GM12891 (cell line): ENCODE measurements at regions not wholly inside any gene's neighbourhood (a gene's known extent, or its start where the extent isn't known, plus 50 kb on each side); places are given as distances from the start of the nearest gene placed in this dataset.

Source experiments
- DNase-seq: peaks from one replicate; pipeline ENCODE4 v3.0.0; 2011; ENCODE audit warnings: low spot score; ENCODE audit not compliant: insufficient read length
- FAIRE-seq: peaks from 2 replicates; lab custom pipeline; 2011; peaks lifted over from hg19 to GRCh38; lab: Jason Lieb, UNC
- PAX5 ChIP-seq: IDR thresholded peaks from 2 replicates; pipeline ENCODE4 v1.6.1; 2011; ENCODE audit warnings: low read length, moderate library complexity, mild to moderate bottlenecking; ENCODE audit not compliant: insufficient read depth, severe bottlenecking
- POLR2A ChIP-seq: IDR thresholded peaks from 2 replicates; pipeline ENCODE4 v1.6.1; 2011; ENCODE audit warnings: low read depth, low read length, control low read depth
- POLR2AphosphoS5 ChIP-seq: IDR thresholded peaks from 2 replicates; pipeline ENCODE4 v1.6.1; 2011; ENCODE audit warnings: low read depth, low read length, control low read depth
- POU2F2 ChIP-seq: IDR thresholded peaks from 2 replicates; pipeline ENCODE4 v1.6.1; 2011; ENCODE audit warnings: low read depth, mild to moderate bottlenecking, control low read depth, low read length, moderate library complexity
- SPI1 ChIP-seq: IDR thresholded peaks from 2 replicates; pipeline ENCODE4 v1.6.1; 2011; ENCODE audit warnings: low read depth, low read length, control low read depth
- TAF1 ChIP-seq: IDR thresholded peaks from 2 replicates; pipeline ENCODE4 v1.6.1; 2011; ENCODE audit warnings: low read depth, low read length, control low read depth

DNA sequence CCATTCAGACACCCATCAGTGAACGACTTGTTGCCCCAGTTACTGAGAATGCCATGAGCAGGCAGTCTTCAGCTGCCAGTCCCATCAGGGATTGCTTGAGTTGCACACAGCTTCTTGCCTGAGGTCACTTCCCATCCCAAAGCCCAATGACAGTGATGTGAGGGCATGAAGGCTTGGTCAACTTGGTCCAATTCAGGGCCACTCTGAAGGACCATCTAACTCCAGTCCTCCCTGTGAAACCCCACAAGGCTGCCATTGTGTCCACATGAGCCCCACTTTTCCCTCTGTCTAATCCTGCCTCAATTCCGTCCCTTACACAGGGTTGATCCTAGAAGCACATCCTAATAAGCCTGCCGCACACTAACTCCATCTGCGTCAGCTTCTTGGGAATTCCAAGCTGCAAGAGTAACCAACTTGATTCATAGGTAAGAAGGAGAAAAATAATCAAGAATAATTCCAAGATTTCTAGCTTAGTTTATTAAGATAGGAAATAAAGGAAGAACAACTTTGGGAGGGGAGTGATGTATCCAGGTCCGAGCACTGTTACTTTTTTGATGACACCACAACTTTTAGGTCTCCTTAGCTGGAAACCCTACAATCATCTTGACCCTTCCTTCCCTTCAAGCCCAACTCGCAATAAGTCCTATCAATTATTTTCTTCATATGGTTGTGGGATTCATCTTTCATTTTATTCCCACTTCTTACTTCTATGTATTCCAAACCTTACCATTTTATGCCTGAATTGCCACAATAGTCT lies 110.9 kb downstream of the LRRC30 start:
- TF ChIP-seq POU2F2, result no peak
- no peak for TF ChIP-seq TAF1
- no peak for TF ChIP-seq POLR2A
- no peak for TF ChIP-seq SPI1
- TF ChIP-seq PAX5, result no peak
- no peak for TF ChIP-seq POLR2AphosphoS5
- no peak for FAIRE-seq

DNA sequence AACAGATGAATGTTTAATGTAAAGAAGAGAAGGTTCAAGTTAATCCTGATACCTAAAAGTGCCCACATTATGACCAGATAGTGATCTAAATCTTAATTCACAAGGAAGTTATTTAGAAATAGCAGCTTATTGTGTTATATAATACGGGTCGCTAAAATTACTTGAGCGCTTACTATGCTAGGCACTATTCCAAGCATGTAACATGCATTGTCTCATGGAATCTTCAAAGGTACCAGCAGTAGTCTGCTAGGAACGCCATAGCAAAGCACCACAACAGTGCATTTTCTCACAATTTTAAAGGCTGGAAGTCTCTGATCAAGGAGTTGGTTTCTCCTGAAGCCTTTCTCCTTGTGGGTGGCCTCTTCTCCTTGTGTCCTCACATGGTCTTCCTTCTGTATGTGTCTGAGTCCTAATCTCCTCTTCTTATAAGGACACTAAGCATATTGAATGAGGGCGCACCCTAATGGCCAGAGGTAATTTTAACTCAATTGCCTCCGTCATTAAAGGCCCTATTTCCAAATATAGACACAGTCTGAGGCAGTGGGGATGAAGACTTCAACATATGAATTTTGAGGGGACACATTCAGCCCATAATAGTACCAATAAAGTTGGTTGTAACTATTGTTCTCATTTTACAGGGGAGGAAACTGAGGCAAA lies 118.4 kb downstream of the LRRC30 start:
- TF ChIP-seq TAF1 (no peak), POLR2AphosphoS5 (no peak), POLR2A (no peak), POU2F2 (no peak), PAX5 (no peak), SPI1 (no peak)
- FAIRE-seq (no peak), DNase-seq (no peak)

More for the DNA sequence above, 110.9 kb downstream of the LRRC30 start:
- no peak for DNase-seq

DNA sequence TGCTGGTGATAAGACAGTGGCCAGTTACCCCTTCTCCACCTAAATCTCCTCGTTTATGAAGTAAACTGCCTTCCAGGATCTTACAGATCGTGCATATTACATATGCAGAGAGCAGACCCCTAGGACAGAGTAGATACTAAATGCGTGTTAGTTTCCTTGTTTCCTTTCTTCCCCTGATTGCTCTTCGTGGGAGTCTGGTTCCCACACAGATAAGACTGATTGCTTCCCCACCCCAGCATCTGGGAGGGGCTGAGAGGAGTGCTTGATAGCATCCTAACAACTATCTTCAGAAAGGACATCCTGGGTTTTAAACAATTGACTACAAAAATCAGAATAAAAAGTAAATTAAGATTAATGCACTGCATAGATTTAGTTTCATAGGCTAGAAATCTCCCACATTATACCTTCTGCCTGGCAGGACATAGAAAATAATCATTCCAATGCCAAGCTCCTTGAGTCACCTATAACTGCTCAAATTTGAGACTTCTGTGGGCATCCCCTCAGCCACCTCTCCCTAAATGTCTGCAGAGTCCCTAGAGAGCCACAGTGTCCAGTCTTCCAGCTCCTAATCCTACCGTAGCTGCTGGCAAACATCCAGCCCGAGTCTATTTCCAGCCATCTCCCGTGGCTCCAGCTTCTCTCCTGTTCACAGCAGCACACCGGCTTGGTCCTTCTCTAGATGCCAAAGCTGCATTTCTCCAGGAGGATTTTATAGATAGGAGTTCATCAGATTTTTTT lies 128.3 kb downstream of the LRRC30 start:
- no peak for DNase-seq
- TF ChIP-seq POLR2A (no peak), PAX5 (no peak), SPI1 (no peak), TAF1 (no peak), POLR2AphosphoS5 (no peak), POU2F2 (no peak)
- FAIRE-seq, result no peak

DNA sequence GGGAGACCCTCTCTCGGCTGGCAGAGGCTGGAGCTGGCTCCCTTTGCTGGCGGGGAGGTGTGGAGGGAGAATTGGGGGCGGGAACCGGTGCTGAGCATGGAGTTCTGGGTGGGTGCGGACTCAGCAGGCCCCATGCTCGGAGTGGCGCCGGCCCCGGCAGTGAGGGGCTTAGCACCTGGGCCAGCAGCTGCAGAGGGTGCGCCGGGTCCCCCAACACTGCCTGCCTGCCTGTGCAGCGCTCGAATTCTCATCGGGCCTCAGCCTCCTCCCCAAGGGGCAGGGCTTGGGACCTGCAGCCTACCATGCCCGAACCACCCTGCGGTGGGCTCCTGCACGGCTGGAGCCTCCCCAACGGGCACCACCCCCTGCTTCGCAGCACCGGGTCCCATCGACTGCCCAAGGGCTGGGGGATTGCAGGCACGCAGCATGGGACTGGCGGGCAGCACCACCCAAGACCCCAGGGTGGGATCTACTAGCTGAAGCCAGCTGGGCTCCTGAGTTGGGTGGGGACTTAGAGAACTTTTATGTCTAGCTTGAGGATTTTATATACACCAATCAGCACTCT lies 129.8 kb downstream of the LRRC30 start:
- no peak for TF ChIP-seq SPI1
- no peak for TF ChIP-seq POLR2A
- no peak for TF ChIP-seq POU2F2
- TF ChIP-seq POLR2AphosphoS5, result no peak
- TF ChIP-seq TAF1, result no peak
- TF ChIP-seq PAX5, result no peak
- DNase-seq (no peak), FAIRE-seq (no peak)

DNA sequence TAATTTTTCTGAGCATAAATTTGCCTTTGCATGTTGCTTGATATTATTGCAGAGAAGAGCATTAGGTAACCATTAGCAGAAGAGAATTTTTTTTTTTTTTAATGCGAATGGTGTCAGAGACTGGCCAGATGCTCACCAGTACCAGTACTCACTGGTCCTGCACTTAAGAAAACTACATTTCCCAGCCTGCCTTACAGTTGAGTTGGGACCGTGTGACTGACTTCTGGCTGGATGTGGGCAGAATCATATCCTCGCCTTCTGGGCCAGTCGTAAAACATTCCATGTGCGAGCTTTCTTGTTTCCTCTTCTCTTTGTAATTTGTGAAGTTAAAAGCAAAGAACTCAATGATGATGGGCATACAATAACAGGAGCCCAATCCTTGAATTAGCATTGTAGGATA lies 132.4 kb downstream of the LRRC30 start:
- DNase-seq (no peak), FAIRE-seq (no peak)
- no peak for TF ChIP-seq POU2F2
- TF ChIP-seq PAX5, result no peak
- TF ChIP-seq SPI1, result no peak
- TF ChIP-seq POLR2A, result no peak
- TF ChIP-seq TAF1, result no peak
- TF ChIP-seq POLR2AphosphoS5, result no peak

DNA sequence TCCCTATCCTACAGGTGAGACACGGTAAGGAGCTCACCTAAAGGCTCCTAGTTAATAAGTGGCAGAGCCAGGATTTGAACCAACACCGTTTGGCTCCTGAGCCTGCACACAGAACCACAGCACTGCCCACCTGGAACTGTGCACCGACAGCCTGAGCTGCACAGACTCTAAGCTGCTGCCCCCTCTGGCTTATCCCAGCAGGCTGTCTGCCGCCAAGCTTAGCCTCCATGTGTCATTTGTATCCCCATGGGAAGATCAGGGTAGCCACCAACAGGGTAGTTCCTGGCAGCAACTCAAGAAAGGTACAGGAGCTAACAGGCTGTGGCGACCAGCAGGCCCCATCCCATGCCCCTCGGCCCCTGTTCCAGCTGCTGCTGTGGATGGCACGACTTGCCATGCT lies 135.7 kb downstream of the LRRC30 start:
- TF ChIP-seq SPI1 (no peak), POLR2AphosphoS5 (no peak), PAX5 (no peak), POLR2A (no peak), TAF1 (no peak), POU2F2 (no peak)
- FAIRE-seq (no peak), DNase-seq (no peak)

DNA sequence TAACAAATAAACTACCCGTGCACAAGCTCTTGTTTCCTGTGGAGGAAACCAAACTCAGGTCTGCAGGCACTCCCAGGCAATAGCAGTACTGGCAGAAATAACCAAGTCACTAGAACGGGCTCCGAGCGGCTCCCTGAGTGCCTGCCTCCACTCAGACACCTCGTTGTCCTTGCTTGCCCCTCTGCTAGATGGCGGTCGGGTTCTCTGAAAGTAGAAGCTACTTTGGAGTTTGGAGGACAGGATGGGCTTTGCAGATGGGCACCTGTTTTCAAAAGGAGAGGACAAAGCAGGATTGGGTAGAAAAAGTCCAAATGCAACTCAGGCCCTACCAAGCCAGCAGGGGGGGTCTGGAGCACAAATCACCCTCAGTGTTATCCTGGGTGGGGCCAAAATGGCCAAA lies 136.4 kb downstream of the LRRC30 start:
- no peak for FAIRE-seq
- DNase-seq, result no peak
- TF ChIP-seq PAX5 (no peak), POLR2A (no peak), TAF1 (no peak), SPI1 (no peak), POLR2AphosphoS5 (no peak), POU2F2 (no peak)

DNA sequence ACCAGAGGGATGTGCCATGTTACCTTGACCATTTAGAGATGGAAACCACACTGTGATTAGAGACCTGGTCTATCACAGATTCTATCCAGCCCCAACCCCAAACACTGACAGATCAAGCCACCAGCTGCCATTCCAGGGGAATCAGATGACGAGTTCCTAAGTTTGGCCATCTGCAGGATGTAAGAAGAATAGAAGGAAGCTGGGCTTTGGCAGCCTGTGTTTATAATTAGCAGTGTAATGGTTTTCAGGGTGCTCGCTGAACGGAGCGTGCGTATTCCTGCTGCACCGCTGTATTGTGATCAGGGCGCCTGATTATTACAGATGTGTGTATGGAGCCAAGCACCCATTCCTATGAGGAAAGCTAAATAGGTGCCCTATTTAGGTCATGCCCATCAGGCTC lies 138.1 kb downstream of the LRRC30 start:
- TF ChIP-seq POLR2AphosphoS5 (no peak), PAX5 (no peak), TAF1 (no peak), POU2F2 (no peak), POLR2A (no peak)
- no peak for DNase-seq
- FAIRE-seq, result no peak

DNA sequence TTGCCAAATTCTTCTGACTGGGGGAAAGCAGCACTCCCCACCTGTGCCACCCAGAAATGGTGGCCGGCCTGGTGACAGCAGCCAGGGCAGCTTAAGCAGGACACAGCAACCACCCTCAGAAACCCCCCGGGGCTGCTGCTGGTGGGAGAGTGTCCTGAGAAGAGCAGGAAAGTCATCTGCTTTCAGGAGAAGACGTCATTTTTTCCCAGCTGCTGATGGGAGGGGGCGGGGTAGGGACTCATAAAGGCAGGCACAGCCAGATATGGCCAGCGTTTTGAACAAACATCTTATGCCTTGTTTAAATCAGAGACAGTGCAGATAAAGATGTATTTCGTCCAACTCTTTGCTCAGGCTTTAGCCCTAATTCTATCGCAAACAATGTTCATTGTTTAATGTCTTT lies 139.5 kb downstream of the LRRC30 start:
- DNase-seq (no peak), FAIRE-seq (no peak)
- no peak for TF ChIP-seq SPI1
- TF ChIP-seq POLR2AphosphoS5, result no peak
- TF ChIP-seq PAX5, result no peak
- no peak for TF ChIP-seq POLR2A
- no peak for TF ChIP-seq TAF1
- no peak for TF ChIP-seq POU2F2
